Mucosa of descending colon (tissue), 3 donors: ENCODE measurements at regions not wholly inside any gene's neighbourhood (a gene's known extent, or its start where the extent isn't known, plus 50 kb on each side); places are given as distances from the start of the nearest gene placed in this dataset.

ENCODE experiments used
- ATAC-seq: fragments of 200-7000 bp; cut with Tn5 transposase; one replicate; pipeline ENCODE4 v1.9.1; 2020; ENCODE audit warnings: mild to moderate bottlenecking, moderate library complexity
- DNase-seq, 3 donors: peaks; one replicate each; pipeline ENCODE4 v3.0.0-alpha.2; 2020
- H3K36me3 ChIP-seq: fragments of 200-600 bp; one replicate; pipeline ENCODE4 v1.8.0; 2021; ENCODE audit warnings: low read depth, mild to moderate bottlenecking
- H3K4me1 ChIP-seq: fragments of 200-600 bp; one replicate; pipeline ENCODE4 v1.8.0; 2021; ENCODE audit warnings: low read depth, mild to moderate bottlenecking
- H3K4me3 ChIP-seq: fragments of 200-600 bp; one replicate; pipeline ENCODE4 v1.8.0; 2021; ENCODE audit warnings: mild to moderate bottlenecking
- H3K9me3 ChIP-seq: fragments of 200-600 bp; one replicate; pipeline ENCODE4 v1.8.0; 2021; ENCODE audit warnings: mild to moderate bottlenecking
- CTCF ChIP-seq: fragments of 200-600 bp; IDR thresholded peaks from one replicate; pipeline ENCODE4 v1.8.0; 2022; ENCODE audit warnings: antibody characterized with exemption, mild to moderate bottlenecking
- intact Hi-C, 2 donors: fragments of 100-400 bp; cut with DNase I in 1 of 2; cut with micrococcal nuclease in 1 of 2; formaldehyde crosslinking; loops; one replicate each; pipeline versions ENCODE4 v1.11.0 to v1.11.1; 2022; cut with DNase I, micrococcal nuclease
- donor health status: DM: no; HTN: no; CAD: no; lungs with moderate emphysema.
- donor health status: DM: no; HTN: no; CAD: no.
- donor health status: DM: no; HTN: yes; CAD: no.

DNA sequence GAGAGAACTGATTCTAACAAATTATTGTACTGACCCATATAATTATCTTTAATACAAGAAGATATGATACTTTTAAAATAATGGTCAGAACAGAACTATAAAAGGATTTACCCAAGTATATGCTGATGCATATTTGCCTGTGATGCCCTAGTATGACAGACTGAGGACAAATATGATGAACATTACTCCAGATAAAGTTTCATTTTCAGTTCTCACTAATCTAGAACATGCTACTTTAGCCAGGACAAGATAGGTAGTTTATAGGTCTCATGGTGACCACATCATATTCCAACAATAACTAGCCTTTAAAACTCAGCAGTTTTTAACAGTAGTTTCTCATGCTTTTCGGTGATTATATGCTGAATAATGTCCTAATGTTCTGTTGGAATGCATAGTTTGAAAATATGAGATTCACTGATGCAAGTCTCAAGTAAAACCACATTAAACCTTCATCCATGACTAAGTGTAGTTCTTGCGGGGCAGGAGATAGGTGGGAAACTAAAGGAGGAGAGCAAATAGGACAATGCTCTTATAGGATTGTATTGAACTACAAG, 295.2 kb upstream of the AGA start:
- Histone ChIP-seq H3K9me3 (no peaks in the 10 kb centered on the region), H3K4me3 (no peak overlapping the region), H3K36me3 (no peaks in the 10 kb centered on the region), H3K4me1 (no peaks in the 10 kb centered on the region)
- no peak for TF ChIP-seq CTCF
- intact Hi-C loops = no loop called here
- DNase-seq = no peak
- ATAC-seq = no peak

- intact Hi-C loops = no loop called here
- no peak overlapping the region for H3K4me3 ChIP-seq
- H3K36me3 ChIP-seq = no peaks in the 10 kb centered on the region
- no peaks in the 10 kb centered on the region for H3K9me3 ChIP-seq
- DNase-seq = no peak
- no peak for TF ChIP-seq CTCF
- no peak for ATAC-seq
- H3K4me1 ChIP-seq = no peaks in the 10 kb centered on the region
These were observed 298.3 kb upstream of the AGA start for GRCh38 chr4:177740563-177740962.

GRCh38 chr4:177759729-177760128, 317.5 kb upstream of the AGA start:
- no peak for TF ChIP-seq CTCF
- DNase-seq (no peak), ATAC-seq (no peak)
- Histone ChIP-seq H3K36me3 (no peaks in the 10 kb centered on the region), H3K4me3 (no peak overlapping the region), H3K4me1 (no peaks in the 10 kb centered on the region), H3K9me3 (no peaks in the 10 kb centered on the region)
- intact Hi-C loops = no loop called here

DNA sequence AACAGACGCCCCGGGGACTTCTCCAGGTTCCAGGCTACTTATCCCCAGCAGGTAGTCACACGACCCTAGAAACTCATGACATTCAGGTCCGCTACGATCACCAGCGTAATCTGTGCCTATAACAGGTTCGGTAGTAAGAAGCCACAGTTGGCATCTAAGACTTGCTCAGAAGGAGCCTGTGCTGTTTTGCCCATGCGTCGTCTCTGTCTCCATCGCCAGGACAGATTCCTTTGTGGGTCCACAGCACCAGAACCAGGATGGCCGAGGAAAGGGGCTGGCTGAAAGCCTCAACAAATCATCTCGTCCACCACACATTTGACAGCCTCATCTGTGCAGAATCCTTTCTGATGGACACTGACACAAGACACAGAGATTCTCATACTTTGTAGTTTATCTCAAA, 319.5 kb upstream of the AGA start:
- H3K9me3 ChIP-seq = no peaks in the 10 kb centered on the region
- no peaks in the 10 kb centered on the region for H3K4me1 ChIP-seq
- no peak for TF ChIP-seq CTCF
- intact Hi-C loops = no loop called here
- ATAC-seq = no peak
- H3K4me3 ChIP-seq = no peak overlapping the region
- no peak for DNase-seq
- no peaks in the 10 kb centered on the region for H3K36me3 ChIP-seq

- ATAC-seq (no peak), DNase-seq (no peak)
- intact Hi-C loops = no loop called here
- Histone ChIP-seq H3K4me3 (no peak overlapping the region), H3K4me1 (no peaks in the 10 kb centered on the region), H3K9me3 (no peaks in the 10 kb centered on the region), H3K36me3 (no peaks in the 10 kb centered on the region)
- TF ChIP-seq CTCF = no peak
These were observed 326.9 kb upstream of the AGA start for GRCh38 chr4:177769155-177769554.

- no peak for DNase-seq
- H3K9me3 ChIP-seq = no peaks in the 10 kb centered on the region
- no peaks in the 10 kb centered on the region for H3K4me1 ChIP-seq
- no peaks in the 10 kb centered on the region for H3K36me3 ChIP-seq
- intact Hi-C loops = no loop called here
- no peak overlapping the region for H3K4me3 ChIP-seq
- ATAC-seq = no peak
- no peak for TF ChIP-seq CTCF
These were observed 328.5 kb upstream of the AGA start for GRCh38 chr4:177770776-177771175.
